Stimulated activated CD4-positive, alpha-beta T cell treated with anti-CD3 and anti-CD28 coated beads, Interleukin-1b, Interleukin-23, amount 100 ng/mL, for 48 hours (primary cell): ENCODE measurements at regions not wholly inside any gene's neighbourhood (a gene's known extent, or its start where the extent isn't known, plus 50 kb on each side); places are given as distances from the start of the nearest gene placed in this dataset.
"Not testable (repeated sequence)": the region's sequence is repeated elsewhere in the genome, so short reads cannot be mapped to it uniquely, and the experiment has no call there.

Source experiments
- DNase-seq: peaks from one replicate; pipeline ENCODE4 v3.0.0-alpha.2; 2020

- DNase-seq: no peak
These were observed 129.7 kb upstream of the BTN3A2 start for GRCh38 chr6:26235302-26235670.

GRCh38 chr6:26239415-26239814 lies 125.6 kb upstream of the BTN3A2 start:
- not testable (repeated sequence) for DNase-seq

- DNase-seq: peak; percentile 83
These were observed 124.6 kb upstream of the BTN3A2 start for GRCh38 chr6:26240157-26241032.

GRCh38 chr6:26241033-26241895 lies 123.7 kb upstream of the BTN3A2 start:
- DNase-seq: peak; percentile 85

- DNase-seq: no peak
These were observed 121.9 kb upstream of the BTN3A2 start for GRCh38 chr6:26243132-26243531.

GRCh38 chr6:26243752-26244151 lies 121.2 kb upstream of the BTN3A2 start:
- no peak for DNase-seq

GRCh38 chr6:26246058-26246457 lies 118.9 kb upstream of the BTN3A2 start:
- no peak for DNase-seq

- DNase-seq: no peak
These were observed 118.4 kb upstream of the BTN3A2 start for GRCh38 chr6:26246553-26246952.

- no peak for DNase-seq
These were observed 115.4 kb upstream of the BTN3A2 start for GRCh38 chr6:26249707-26249956.

- peak; percentile 82 for DNase-seq
These were observed 114.9 kb upstream of the BTN3A2 start for GRCh38 chr6:26249957-26250697.

GRCh38 chr6:26250698-26251044 lies 114.3 kb upstream of the BTN3A2 start:
- no peak for DNase-seq

- peak; percentile 81 for DNase-seq
These were observed 113.5 kb upstream of the BTN3A2 start for GRCh38 chr6:26251354-26252076.

- no peak for DNase-seq
These were observed 112.9 kb upstream of the BTN3A2 start for GRCh38 chr6:26252077-26252472.

- DNase-seq: no peak
These were observed 110.3 kb upstream of the BTN3A2 start for GRCh38 chr6:26254724-26255123.

- DNase-seq: no peak
These were observed 107.7 kb upstream of the BTN3A2 start for GRCh38 chr6:26257272-26257671.

GRCh38 chr6:26258212-26258977 lies 106.6 kb upstream of the BTN3A2 start:
- no peak for DNase-seq

- no peak for DNase-seq
These were observed 104.8 kb upstream of the BTN3A2 start for GRCh38 chr6:26260110-26260637.

GRCh38 chr6:26260725-26261490 lies 104.1 kb upstream of the BTN3A2 start:
- DNase-seq: no peak

- no peak for DNase-seq
These were observed 100.5 kb upstream of the BTN3A2 start for GRCh38 chr6:26264547-26264946.

- DNase-seq: no peak
These were observed 97.9 kb upstream of the BTN3A2 start for GRCh38 chr6:26267083-26267589.
